ENCODE measurements at regions not wholly inside any gene's neighbourhood (a gene's known extent, or its start where the extent isn't known, plus 50 kb on each side); places are given as distances from the start of the nearest gene placed in this dataset.
A peak's percentile ranks its signal among the peaks of the same experiment; 100 is the strongest.
"Not testable (repeated sequence)": the region's sequence is repeated elsewhere in the genome, so short reads cannot be mapped to it uniquely, and the experiment has no call there.

- H3K4me1 ChIP-seq (ENCODE audit: insufficient read depth) = peaks cover 5% of the 10 kb centered on the region
- DNase-seq = peak in 3 of 5 donors; percentile 23 to 41 (median 36)
- H3K4me3 ChIP-seq = no peak overlapping the region
- no peaks in the 10 kb centered on the region for H3K9me3 ChIP-seq
- 1% methylated on average over 34 to 37 of the region's 37 CpGs for WGBS, 3 donors
- H3K36me3 ChIP-seq = no peaks in the 10 kb centered on the region
- H3K27me3 ChIP-seq = no peaks in the 10 kb centered on the region
- no peak for TF ChIP-seq EP300 (IDR thresholded peaks at IDR 0.05)
- no peak for TF ChIP-seq CTCF (IDR thresholded peaks at IDR 0.05)
- TF ChIP-seq POLR2A (IDR thresholded peaks at IDR 0.05) = no peak
- intact Hi-C loops (cut with DNase I) = no loop called here
- no peak overlapping the region for H3K27ac ChIP-seq
Measured at GRCh38 chr7:65269150-65269856, 104.4 kb upstream of the ZNF92 start.

- Histone ChIP-seq H3K27ac (no peak overlapping the region), H3K27me3 (no peaks in the 10 kb centered on the region), H3K9me3 (no peaks in the 10 kb centered on the region), H3K36me3 (no peaks in the 10 kb centered on the region), H3K4me3 (no peak overlapping the region), H3K4me1 (ENCODE audit: insufficient read depth) (peaks cover 5% of the 10 kb centered on the region)
- no peak for DNase-seq
- TF ChIP-seq CTCF (IDR thresholded peaks at IDR 0.05) (no peak), EP300 (IDR thresholded peaks at IDR 0.05) (no peak), POLR2A (IDR thresholded peaks at IDR 0.05) (no peak)
- intact Hi-C loops (cut with DNase I) = no loop called here
- 21 to 34% (median 31%) methylated on average over 3 of the region's 3 CpGs for WGBS, 3 donors
Measured at GRCh38 chr7:65268782-65269149, 104.9 kb upstream of the ZNF92 start.

GRCh38 chr7:65265933-65266519 lies 107.6 kb upstream of the ZNF92 start:
- intact Hi-C loops (cut with DNase I) = no loop called here
- DNase-seq = no peak
- Histone ChIP-seq H3K9me3 (no peaks in the 10 kb centered on the region), H3K27ac (no peak overlapping the region), H3K4me1 (ENCODE audit: insufficient read depth) (peaks cover 5% of the 10 kb centered on the region), H3K4me3 (no peak overlapping the region), H3K36me3 (no peaks in the 10 kb centered on the region), H3K27me3 (no peaks in the 10 kb centered on the region)
- 67 to 79% (median 76%) methylated on average over 7 of the region's 7 CpGs for WGBS, 3 donors
- TF ChIP-seq POLR2A (IDR thresholded peaks at IDR 0.05) (no peak), CTCF (IDR thresholded peaks at IDR 0.05) (no peak), EP300 (IDR thresholded peaks at IDR 0.05) (no peak)

- Histone ChIP-seq H3K9me3 (no peaks in the 10 kb centered on the region), H3K4me1 (ENCODE audit: insufficient read depth) (no peaks in the 10 kb centered on the region), H3K36me3 (no peaks in the 10 kb centered on the region), H3K27me3 (no peaks in the 10 kb centered on the region), H3K4me3 (no peak overlapping the region), H3K27ac (no peak overlapping the region)
- intact Hi-C loops (cut with DNase I) = no loop called here
- no peak for DNase-seq
- WGBS, 3 donors = 66 to 80% (median 79%) methylated on average over 5 of the region's 5 CpGs
- TF ChIP-seq CTCF (IDR thresholded peaks at IDR 0.05) (no peak), POLR2A (IDR thresholded peaks at IDR 0.05) (no peak), EP300 (IDR thresholded peaks at IDR 0.05) (no peak)
Measured at GRCh38 chr7:65264258-65264657, 109.4 kb upstream of the ZNF92 start.

GRCh38 chr7:65260673-65261072 lies 113.0 kb upstream of the ZNF92 start:
- DNase-seq; intact Hi-C loops (cut with DNase I); H3K4me1 ChIP-seq (ENCODE audit: insufficient read depth): not testable (repeated sequence)

GRCh38 chr7:65259864-65260525 lies 113.7 kb upstream of the ZNF92 start:
- WGBS, 3 donors = 42 to 56% (median 54%) methylated on average over 6 to 8 of the region's 10 CpGs
- H3K27ac ChIP-seq; H3K4me1 ChIP-seq (ENCODE audit: insufficient read depth); H3K4me3 ChIP-seq; H3K9me3 ChIP-seq; DNase-seq; H3K36me3 ChIP-seq; intact Hi-C loops (cut with DNase I); H3K27me3 ChIP-seq: not testable (repeated sequence)

More at GRCh38 chr7:65260673-65261072, 113.0 kb upstream of the ZNF92 start:
- H3K27ac ChIP-seq, H3K27me3 ChIP-seq, H3K9me3 ChIP-seq, H3K4me3 ChIP-seq, H3K36me3 ChIP-seq: not testable (repeated sequence)
- 3 to 8% methylated on average over 2 to 6 of the region's 6 CpGs; no CpG with 5 or more reads in 1 of the 3 donors for WGBS, 3 donors

Measured in ovary (tissue), 7 donors.